ENCODE measurements at regions not wholly inside any gene's neighbourhood (a gene's known extent, or its start where the extent isn't known, plus 50 kb on each side); places are given as distances from the start of the nearest gene placed in this dataset.

- no peak for DNase-seq
Observed at GRCh38 chr5:61802456-61802855, 470.4 kb downstream of the ZSWIM6 start.

GRCh38 chr5:61805101-61805500 is 473.0 kb downstream of the ZSWIM6 start:
- no peak for DNase-seq

- no peak for DNase-seq
Observed at GRCh38 chr5:61806491-61807020, 474.5 kb downstream of the ZSWIM6 start.

DNA sequence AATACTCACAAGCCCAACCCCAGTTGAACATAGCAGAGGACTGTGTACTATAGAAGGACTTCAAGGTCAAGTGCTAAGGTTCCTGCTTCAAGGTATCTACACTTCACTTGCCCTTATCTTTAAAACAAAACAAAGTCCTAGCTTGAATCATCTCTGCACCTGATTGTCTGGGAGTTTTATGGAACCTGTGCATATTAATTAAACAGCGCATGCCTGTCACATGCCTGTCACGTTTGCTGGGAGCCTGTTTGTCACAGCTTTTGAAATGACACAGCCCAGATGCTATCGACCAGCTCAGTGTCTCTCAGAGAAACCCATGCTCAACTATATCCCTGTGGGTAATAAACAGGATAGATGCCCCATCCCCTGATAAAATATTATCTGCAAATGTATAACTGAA is 476.0 kb downstream of the ZSWIM6 start:
- DNase-seq = no peak

- no peak for DNase-seq
Observed at GRCh38 chr5:61808909-61809308, 476.9 kb downstream of the ZSWIM6 start.

- no peak for DNase-seq
Observed at GRCh38 chr5:61809651-61810050, 477.6 kb downstream of the ZSWIM6 start.

GRCh38 chr5:61811052-61811451 is 479.0 kb downstream of the ZSWIM6 start:
- DNase-seq = no peak

- no peak for DNase-seq
Observed at GRCh38 chr5:61813361-61813760, 481.3 kb downstream of the ZSWIM6 start.

GRCh38 chr5:61815339-61815738 is 483.3 kb downstream of the ZSWIM6 start:
- DNase-seq = no peak

DNA sequence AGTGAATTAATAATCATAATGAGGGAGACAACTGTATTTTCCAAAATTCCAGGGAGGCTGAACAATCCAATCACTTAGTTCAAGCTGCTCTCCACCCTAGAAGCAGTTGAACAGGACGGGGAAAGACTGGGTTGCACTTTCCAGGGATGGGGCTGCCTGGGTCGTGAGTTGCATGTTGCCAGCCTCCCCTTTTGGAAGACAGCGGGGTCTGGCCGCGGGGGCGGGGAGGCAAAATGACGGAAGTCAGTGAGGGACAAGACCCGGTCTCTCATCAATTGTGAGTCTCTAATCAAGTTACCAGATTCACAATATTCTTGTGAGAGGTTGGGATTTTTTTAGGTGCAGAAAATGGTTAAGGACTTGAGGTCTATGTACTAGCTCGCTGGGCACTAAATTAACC is 484.1 kb downstream of the ZSWIM6 start:
- DNase-seq = no peak

DNA sequence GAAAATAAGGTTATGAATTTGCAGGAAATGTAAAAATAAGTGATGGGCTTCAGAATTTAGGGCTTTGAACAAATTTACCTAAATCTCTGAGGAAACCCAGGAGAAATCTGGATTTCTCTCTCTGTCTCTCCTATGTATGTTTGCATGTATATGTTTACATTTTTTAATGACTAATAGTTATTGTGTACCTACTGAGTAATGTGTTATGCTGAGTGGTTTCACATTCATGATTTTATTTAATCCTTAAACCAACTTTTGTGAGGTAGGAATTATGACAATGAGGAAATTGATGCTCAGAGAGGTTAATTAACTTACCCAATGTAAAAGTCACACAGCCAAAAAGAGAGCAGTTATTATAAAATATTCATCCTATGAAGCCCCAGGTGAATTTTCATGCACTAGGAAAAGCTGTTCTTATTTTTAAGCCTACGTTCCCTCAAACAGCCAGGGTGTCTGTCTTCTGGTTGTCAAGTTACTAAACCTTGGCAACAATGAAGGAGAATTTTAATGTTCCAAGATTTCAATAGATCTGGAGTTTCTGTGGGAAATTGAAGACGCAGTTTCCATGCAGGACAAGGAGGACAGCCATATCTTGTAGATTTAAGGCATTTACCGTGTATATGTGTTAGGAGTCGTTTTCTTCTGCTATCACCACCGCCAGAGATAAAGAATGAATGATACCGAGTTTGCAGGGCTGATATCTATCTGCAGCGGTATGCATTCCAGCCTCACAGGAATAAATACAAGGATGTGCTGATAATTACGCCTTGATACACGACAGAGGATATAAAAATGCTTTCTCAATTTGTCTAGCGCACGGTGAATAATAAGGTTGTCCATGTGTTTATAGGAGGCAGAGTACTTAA is 484.8 kb downstream of the ZSWIM6 start:
- no peak for DNase-seq

DNA sequence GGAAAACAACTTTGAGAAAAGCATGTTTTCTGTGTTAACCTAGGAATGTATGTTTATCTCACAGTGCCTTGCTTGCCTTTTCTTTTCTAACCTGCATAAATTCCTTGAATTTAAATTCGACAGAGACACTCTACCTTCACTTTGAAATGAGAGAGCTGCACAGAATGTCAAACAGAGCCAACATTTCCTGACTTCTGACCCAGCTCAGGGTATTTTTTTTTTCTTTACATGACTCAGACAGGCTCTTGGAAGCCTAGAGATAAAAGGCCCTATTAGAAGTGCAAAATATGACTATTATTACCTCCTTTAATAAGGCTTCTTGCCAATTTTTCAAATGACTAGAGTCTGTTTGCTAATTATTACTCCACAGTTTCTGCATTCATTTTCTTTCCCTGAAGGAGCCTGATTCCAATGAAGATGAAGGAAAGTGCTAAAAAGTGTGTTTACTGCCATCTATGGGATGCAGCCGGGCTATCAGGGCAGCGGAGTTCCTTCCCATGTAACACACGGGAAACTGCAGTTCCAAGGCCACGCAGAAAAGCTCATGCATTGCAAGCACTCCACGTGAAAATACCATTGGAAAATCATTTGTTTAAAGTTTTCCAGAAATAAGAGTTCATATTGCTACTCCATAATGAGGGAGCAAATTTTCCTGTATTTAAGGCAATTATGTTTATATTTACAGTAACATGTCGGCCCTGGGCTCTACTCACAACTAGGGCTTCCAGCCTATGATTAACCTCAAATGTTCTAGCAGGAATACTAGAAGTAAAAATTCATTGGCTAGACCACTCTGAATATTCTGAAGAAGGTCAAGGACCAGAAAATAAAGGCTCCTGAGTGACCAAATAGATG is 485.6 kb downstream of the ZSWIM6 start:
- DNase-seq = no peak

- no peak for DNase-seq
Observed at GRCh38 chr5:61820836-61821235, 485.2 kb upstream of the KIF2A start.

- DNase-seq = no peak
Observed at GRCh38 chr5:61821561-61821960, 484.4 kb upstream of the KIF2A start.

DNA sequence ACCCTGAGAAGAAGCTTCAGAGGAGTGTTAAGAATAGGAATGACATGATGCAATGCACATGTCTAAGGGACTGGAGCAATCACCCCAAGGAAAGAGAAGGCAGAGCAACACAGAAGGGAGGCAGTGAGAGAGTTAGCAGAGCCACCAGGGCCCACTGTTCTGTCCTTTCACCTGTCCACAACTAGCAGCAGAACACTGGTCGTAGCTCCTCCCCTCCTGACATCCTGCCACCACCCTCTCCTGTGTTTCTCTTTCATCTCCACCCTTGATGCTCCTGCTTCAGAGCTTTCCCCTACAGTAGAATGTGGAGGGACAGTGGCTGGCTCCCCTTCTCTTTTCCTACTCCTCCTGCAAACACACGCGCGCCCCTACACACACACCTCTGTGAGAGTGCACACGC is 483.4 kb upstream of the KIF2A start:
- DNase-seq = no peak

DNA sequence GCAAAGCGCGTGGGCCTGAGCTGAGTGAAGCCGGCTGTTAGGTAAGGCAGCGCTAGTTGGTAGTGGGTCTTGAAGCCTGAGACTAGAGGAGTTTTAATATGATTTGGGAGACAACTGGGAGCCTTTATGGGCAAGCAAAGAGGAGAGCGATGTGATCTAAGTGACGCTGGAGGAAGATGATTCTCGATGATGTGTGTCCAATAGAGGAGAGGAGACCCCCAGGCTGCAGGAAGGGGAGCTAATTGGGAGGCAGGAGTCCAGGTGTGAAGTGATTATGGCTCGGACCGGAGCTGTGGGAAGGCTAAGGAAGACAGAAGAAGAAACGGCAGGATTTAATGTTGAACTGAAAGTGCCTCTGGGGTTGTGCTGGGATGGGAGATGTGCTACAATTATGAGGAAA is 482.9 kb upstream of the KIF2A start:
- no peak for DNase-seq

GRCh38 chr5:61823781-61824180 is 482.2 kb upstream of the KIF2A start:
- DNase-seq = no peak

DNA sequence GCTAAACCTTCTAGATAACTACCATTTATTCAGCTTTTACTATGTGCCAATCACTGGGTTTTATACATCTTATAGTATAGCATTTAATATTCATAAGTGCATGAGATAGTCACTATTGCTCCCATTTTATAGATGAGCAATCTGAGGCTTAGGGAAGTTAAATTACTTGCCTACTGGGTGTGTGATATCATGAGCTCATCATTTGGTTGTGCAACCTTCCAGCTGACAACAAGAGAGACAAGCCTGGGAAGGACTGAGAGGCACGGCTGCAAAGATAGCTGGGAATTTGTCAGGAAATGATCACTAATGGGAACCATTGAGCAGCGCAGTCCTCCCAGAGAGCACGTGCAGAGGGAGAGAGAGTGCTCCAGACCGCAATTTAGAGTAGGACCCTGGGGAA is 481.6 kb upstream of the KIF2A start:
- DNase-seq = no peak

- no peak for DNase-seq
Observed at GRCh38 chr5:61827445-61827975, 478.5 kb upstream of the KIF2A start.

DNA sequence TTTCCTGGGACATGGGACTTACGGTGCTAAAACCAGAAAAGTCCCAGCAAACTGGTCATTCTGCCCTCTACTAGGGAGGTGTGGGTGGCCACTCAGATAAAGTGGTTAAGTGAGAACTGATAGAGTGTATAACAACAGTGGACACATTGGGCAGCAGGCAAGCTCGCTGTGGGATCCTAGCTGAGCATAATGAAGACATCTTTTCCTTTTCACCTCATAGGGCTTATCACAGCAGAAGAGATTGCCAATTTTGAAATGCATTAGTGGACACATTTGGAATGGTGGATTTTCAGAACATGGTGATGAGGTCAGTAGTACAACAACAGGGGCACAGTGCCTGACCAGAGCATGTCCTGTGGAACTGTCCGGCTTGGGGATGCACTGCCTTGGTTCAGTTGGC is 477.1 kb upstream of the KIF2A start:
- no peak for DNase-seq

DNA sequence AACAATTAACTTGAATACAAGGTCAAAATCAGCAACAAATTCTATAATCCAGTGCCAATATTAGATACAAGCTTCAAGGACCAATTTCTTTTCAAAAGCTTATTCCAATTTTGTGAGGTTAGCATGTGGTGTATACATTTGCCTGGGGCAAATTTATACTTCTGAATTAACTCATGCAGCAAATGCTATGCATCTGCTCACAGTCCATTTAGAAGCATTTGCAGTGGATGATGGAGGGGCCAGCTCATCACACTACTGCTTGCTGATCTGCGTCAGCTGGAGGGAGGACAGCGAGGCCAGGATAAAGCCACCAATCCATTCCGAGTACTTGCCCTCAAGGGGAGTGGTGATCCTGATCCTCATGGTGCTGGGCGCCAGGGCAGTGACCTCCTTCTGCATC is 474.3 kb upstream of the KIF2A start:
- no peak for DNase-seq

DNA sequence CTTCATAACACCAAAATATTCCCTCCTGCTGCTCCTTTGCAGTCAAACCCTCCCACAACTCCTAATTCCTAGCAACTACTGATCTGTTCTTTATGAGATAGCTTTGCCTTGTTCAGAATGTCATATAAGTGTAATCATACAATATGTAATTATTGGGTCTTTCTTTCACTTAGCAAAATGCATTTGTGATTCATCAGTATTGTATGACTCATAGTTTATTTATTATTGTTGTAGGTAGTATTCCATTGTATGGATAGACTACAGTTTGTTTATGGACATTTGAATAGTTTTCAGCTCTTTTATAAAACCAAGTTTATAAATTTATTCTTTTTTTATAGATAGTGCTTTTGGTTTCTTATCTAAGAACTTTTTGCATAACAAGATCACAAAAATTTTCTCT is 468.2 kb upstream of the KIF2A start:
- DNase-seq = no peak

GRCh38 chr5:61840361-61840760 is 465.6 kb upstream of the KIF2A start:
- DNase-seq = no peak

GRCh38 chr5:61842840-61843239 is 463.2 kb upstream of the KIF2A start:
- DNase-seq = no peak

Data from CD4-positive, alpha-beta T cell treated with Interleukin-15 for 1 hour (primary cell).